GM21528 (cell line): ENCODE measurements at regions not wholly inside any gene's neighbourhood (a gene's known extent, or its start where the extent isn't known, plus 50 kb on each side); places are given as distances from the start of the nearest gene placed in this dataset.
"Not testable (repeated sequence)": the region's sequence is repeated elsewhere in the genome, so short reads cannot be mapped to it uniquely, and the experiment has no call there.

ENCODE experiments used
- ATAC-seq: cut with Tn5 transposase; IDR thresholded peaks from one replicate; pipeline ENCODE4 v1.9.1; 2021; ENCODE audit warnings: mild to moderate bottlenecking, moderate library complexity; ENCODE audit not compliant: unreplicated experiment, low FRiP score

GRCh38 chr5:91532779-91533178 lies 149.7 kb upstream of the ARRDC3 start:
- no peak for ATAC-seq

- ATAC-seq: no peak
These were observed 149.2 kb upstream of the ARRDC3 start for GRCh38 chr5:91532281-91532680.

GRCh38 chr5:91528831-91529230 lies 145.7 kb upstream of the ARRDC3 start:
- ATAC-seq: no peak

DNA sequence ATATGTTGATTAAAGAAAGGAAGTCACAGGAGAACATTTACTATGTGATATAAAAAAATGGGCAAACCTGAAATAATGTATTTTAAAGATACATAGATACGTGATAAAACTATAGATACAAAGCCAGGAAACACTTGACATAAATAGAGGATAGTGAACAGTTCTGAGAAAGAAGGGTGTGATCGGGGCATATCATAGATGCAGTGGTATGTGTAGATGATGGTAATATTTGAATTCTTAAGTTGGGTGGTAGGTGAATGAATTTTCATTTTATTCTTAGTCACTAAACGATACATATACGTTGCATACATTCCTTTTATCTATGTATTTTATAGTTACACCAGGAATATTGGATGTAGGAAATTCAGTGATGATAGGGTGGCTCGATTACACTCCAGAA lies 138.7 kb upstream of the ARRDC3 start:
- ATAC-seq: no peak

DNA sequence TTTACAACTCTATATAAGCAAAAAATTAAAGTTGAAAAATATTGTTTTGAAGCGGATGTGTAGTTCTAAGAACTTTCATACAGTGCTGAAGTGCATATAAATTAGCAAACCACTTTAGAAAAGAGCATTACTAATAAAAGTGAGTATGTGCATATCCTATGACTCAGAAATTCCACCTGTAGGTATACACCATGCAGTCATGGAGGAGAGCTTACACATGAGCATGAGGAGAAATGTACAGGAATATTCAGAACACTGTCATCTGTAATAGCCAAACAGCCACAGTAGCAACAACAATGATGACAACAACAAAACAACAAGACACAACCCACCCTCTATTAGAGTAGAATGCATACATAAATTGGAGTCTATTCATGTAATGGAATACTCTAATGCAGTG lies 138.2 kb upstream of the ARRDC3 start:
- ATAC-seq: no peak

GRCh38 chr5:91514400-91514799 lies 131.3 kb upstream of the ARRDC3 start:
- no peak for ATAC-seq

GRCh38 chr5:91503321-91503720 lies 120.2 kb upstream of the ARRDC3 start:
- no peak for ATAC-seq

- no peak for ATAC-seq
These were observed 117.6 kb upstream of the ARRDC3 start for GRCh38 chr5:91500758-91501157.

GRCh38 chr5:91499943-91500531 lies 116.9 kb upstream of the ARRDC3 start:
- ATAC-seq: peak; percentile 72

- no peak for ATAC-seq
These were observed 112.6 kb upstream of the ARRDC3 start for GRCh38 chr5:91495699-91496098.

- ATAC-seq: no peak
These were observed 111.4 kb upstream of the ARRDC3 start for GRCh38 chr5:91494447-91494996.

DNA sequence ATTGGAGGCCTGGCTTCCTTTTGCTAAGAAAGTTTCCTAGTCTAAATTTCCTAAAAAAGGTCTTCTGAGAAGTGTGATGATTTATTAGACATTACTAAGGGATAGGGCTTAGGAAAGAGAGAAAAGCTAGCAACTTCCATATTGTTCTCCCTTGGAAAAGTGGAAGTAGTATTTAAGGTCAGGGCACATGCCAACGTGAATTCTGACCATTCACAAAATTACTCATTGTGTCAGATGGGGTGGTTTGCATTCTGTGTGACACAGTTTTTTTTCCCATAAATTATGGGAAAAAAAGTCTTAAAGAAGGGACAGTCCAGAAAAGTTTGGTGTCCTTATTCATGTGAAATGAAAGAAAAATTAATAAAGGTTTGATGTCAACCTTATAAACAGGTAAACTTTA lies 110.0 kb upstream of the ARRDC3 start:
- no peak for ATAC-seq

- ATAC-seq: no peak
These were observed 108.1 kb upstream of the ARRDC3 start for GRCh38 chr5:91491229-91491628.

DNA sequence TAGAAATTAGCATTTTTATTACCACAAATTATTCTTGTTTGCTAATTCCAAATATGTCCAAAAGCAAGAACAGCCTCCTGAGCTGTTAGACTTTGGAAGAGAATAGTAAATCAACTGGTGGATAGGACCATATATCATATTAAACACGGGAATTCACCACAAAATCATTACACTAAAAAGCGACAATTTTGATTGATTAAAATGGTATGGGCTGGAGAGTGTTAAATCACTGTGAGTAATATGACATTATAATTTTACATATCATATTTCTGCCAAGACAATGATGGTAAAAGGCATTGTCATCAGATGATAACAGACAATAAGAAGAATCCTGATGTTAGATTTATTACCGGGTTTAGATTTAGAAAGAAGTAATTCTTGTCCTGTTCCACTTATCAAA lies 107.2 kb upstream of the ARRDC3 start:
- ATAC-seq: no peak

- ATAC-seq: no peak
These were observed 104.3 kb upstream of the ARRDC3 start for GRCh38 chr5:91487420-91487819.

- ATAC-seq: no peak
These were observed 103.5 kb upstream of the ARRDC3 start for GRCh38 chr5:91486638-91487037.

DNA sequence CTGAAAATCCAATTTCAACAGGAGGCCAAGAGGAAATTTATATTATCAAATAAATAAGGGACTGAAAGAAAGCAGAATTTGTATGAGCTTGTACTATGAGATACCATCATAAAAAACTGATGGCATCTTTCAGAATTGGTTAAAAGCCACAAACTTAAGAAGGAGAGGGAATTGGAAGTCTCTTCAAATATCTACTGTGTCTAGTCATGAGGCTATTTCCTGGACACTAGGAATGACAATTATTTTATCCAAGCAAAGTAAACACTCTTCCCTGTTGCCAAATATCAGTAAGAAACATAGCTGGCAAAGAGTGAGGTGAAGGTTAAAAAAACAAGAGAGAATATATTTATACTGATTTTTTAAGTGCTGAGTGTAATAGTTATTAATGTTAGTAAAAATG lies 101.5 kb upstream of the ARRDC3 start:
- no peak for ATAC-seq

- ATAC-seq: not testable (repeated sequence)
These were observed 96.3 kb upstream of the ARRDC3 start for GRCh38 chr5:91479376-91479775.

GRCh38 chr5:91478096-91478495 lies 95.0 kb upstream of the ARRDC3 start:
- ATAC-seq: no peak

GRCh38 chr5:91477408-91477807 lies 94.3 kb upstream of the ARRDC3 start:
- ATAC-seq: no peak

DNA sequence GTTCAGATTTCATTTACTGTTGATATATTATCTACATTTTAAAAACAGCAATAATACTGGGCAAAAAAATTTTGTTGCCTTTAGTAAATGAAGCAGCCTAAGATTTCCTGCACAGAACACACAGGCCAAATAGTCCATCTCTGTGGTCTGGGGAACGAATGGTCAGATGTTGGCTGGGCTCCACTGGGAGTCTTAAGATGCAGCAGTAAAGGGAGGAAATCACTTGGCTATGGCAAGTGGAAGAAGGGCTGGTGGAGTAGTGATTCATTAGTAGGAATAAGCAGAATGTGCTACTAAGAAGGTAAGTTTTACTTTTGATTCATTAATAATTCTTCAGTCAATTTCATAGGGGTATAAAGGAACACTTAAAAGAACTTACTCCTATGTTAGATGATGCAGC lies 91.1 kb upstream of the ARRDC3 start:
- no peak for ATAC-seq

DNA sequence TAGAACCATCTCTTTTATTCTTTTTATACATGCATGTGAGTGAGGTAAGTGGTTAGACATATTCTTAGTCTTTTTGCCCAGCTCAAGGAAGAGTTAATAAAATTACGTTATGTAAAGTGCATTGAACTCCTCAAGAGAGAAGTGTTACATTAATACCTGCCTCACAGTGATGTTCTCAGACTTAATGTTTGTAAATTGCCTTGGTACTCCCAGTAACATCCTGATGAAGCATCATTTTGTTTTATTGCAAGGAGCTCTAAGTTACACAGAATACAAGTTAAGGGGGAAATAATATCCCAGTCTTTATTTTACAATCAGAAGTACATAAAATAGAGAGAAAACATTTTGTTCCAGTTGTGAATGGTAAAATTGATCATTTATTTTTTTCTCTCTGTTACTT lies 89.5 kb upstream of the ARRDC3 start:
- ATAC-seq: no peak
